Type B pancreatic cell (in vitro differentiated cells): ENCODE measurements at regions not wholly inside any gene's neighbourhood (a gene's known extent, or its start where the extent isn't known, plus 50 kb on each side); places are given as distances from the start of the nearest gene placed in this dataset.
A peak's percentile ranks its signal among the peaks of the same experiment; 100 is the strongest.

ENCODE experiments used
- DNase-seq: peaks from one replicate; pipeline ENCODE4 v3.0.0; 2021; ENCODE audit warnings: mixed read lengths; ENCODE audit not compliant: unreplicated experiment; ENCODE audit errors: extremely low spot score
- H3K27ac Mint-ChIP-seq: 2 replicates; pipeline ENCODE4 v1.8.0; 2021; ENCODE audit warnings: mild to moderate bottlenecking, mixed read lengths
- H3K27me3 Mint-ChIP-seq: 2 replicates; pipeline ENCODE4 v1.8.0; 2021; ENCODE audit warnings: mixed read lengths
- H3K36me3 Mint-ChIP-seq: 2 replicates; pipeline ENCODE4 v1.8.0; 2021; ENCODE audit warnings: mixed read lengths
- H3K4me1 Mint-ChIP-seq: one replicate; pipeline ENCODE4 v1.8.0; 2021; ENCODE audit warnings: mixed read lengths; ENCODE audit not compliant: unreplicated experiment
- H3K4me3 Mint-ChIP-seq: 2 replicates; pipeline ENCODE4 v1.8.0; 2021; ENCODE audit warnings: mild to moderate bottlenecking, mixed read lengths
- H3K9me3 Mint-ChIP-seq: 2 replicates; pipeline ENCODE4 v1.8.0; 2021; ENCODE audit warnings: mixed read lengths
- TF ChIP-seq, protein P1 (sequence below): fragments of 200-600 bp; sonication (generic); conservative IDR thresholded peaks from 2 replicates; pipeline ENCODE4 v1.5.0; 2021; ENCODE audit warnings: antibody characterized with exemption, mild to moderate bottlenecking

DNA sequence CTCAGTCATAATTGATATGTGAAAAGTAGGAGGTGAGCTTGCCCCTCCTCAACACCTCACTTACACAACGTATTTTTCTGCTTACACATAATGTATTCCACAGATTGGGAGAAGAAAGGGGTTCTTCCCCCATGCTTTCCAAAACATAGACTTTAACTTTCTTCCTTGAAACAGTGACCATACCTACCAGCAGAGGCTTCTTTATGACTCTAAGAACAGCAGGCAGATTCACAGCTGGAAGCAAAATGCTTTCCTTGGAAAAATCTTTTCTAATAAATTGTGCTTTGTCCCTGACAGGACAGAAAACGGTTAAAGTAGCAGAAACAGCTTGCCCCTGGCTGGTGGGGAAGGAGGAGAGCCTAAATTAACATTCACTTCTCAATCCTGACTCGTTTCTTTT, 629.1 kb upstream of the IMPG1 start:
- TF ChIP-seq, protein P1, sequence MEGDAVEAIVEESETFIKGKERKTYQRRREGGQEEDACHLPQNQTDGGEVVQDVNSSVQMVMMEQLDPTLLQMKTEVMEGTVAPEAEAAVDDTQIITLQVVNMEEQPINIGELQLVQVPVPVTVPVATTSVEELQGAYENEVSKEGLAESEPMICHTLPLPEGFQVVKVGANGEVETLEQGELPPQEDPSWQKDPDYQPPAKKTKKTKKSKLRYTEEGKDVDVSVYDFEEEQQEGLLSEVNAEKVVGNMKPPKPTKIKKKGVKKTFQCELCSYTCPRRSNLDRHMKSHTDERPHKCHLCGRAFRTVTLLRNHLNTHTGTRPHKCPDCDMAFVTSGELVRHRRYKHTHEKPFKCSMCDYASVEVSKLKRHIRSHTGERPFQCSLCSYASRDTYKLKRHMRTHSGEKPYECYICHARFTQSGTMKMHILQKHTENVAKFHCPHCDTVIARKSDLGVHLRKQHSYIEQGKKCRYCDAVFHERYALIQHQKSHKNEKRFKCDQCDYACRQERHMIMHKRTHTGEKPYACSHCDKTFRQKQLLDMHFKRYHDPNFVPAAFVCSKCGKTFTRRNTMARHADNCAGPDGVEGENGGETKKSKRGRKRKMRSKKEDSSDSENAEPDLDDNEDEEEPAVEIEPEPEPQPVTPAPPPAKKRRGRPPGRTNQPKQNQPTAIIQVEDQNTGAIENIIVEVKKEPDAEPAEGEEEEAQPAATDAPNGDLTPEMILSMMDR, result peak; percentile 39
- Mint-ChIP-seq H3K4me1 (peaks cover 11% of the 10 kb centered on the region), H3K27me3 (no peaks in the 10 kb centered on the region), H3K4me3 (no peak overlapping the region), H3K9me3 (no peaks in the 10 kb centered on the region), H3K27ac (no peak overlapping the region), H3K36me3 (no peaks in the 10 kb centered on the region)
- DNase-seq, result no peak

- H3K4me1 Mint-ChIP-seq, result peaks cover 11% of the 10 kb centered on the region
- no peaks in the 10 kb centered on the region for H3K9me3 Mint-ChIP-seq
- no peaks in the 10 kb centered on the region for H3K27me3 Mint-ChIP-seq
- no peak for DNase-seq
- H3K27ac Mint-ChIP-seq, result no peak overlapping the region
- H3K36me3 Mint-ChIP-seq, result no peaks in the 10 kb centered on the region
- no peak overlapping the region for H3K4me3 Mint-ChIP-seq
- TF ChIP-seq, protein P1, result peak; percentile 46
These were observed 625.1 kb upstream of the IMPG1 start for GRCh38 chr6:76697585-76697984.

- DNase-seq, result no peak
- Mint-ChIP-seq H3K4me3 (no peak overlapping the region), H3K9me3 (no peaks in the 10 kb centered on the region), H3K4me1 (no peaks in the 10 kb centered on the region), H3K27me3 (no peaks in the 10 kb centered on the region), H3K36me3 (no peaks in the 10 kb centered on the region), H3K27ac (no peak overlapping the region)
- TF ChIP-seq, protein P1, result no peak
These were observed 622.3 kb upstream of the IMPG1 start for GRCh38 chr6:76694795-76695194.

GRCh38 chr6:76684875-76685274, 612.4 kb upstream of the IMPG1 start:
- H3K27ac Mint-ChIP-seq, result no peak overlapping the region
- no peak for DNase-seq
- no peaks in the 10 kb centered on the region for H3K4me1 Mint-ChIP-seq
- peaks cover 11% of the 10 kb centered on the region for H3K9me3 Mint-ChIP-seq
- no peak overlapping the region for H3K4me3 Mint-ChIP-seq
- no peaks in the 10 kb centered on the region for H3K36me3 Mint-ChIP-seq
- TF ChIP-seq, protein P1, result no peak
- H3K27me3 Mint-ChIP-seq, result peaks cover 3% of the 10 kb centered on the region

GRCh38 chr6:76683985-76684384, 611.5 kb upstream of the IMPG1 start:
- Mint-ChIP-seq H3K27me3 (peaks cover under 1% of the 10 kb centered on the region), H3K4me3 (no peak overlapping the region), H3K9me3 (peaks cover 11% of the 10 kb centered on the region), H3K36me3 (no peaks in the 10 kb centered on the region), H3K27ac (no peak overlapping the region), H3K4me1 (no peaks in the 10 kb centered on the region)
- TF ChIP-seq, protein P1, result no peak
- DNase-seq, result no peak

GRCh38 chr6:76682842-76683241, 610.4 kb upstream of the IMPG1 start:
- Mint-ChIP-seq H3K4me1 (no peaks in the 10 kb centered on the region), H3K27ac (no peak overlapping the region), H3K36me3 (no peaks in the 10 kb centered on the region), H3K27me3 (no peaks in the 10 kb centered on the region), H3K4me3 (no peak overlapping the region), H3K9me3 (peaks cover 5% of the 10 kb centered on the region)
- no peak for DNase-seq
- TF ChIP-seq, protein P1, result peak; percentile 77
